PC-9 (cell line): ENCODE measurements at regions not wholly inside any gene's neighbourhood (a gene's known extent, or its start where the extent isn't known, plus 50 kb on each side); places are given as distances from the start of the nearest gene placed in this dataset.

Experiments
- EZH2 ChIP-seq: fragments of 200-600 bp; sonication (generic); IDR thresholded peaks from 2 replicates; pipeline ENCODE4 v1.8.0; 2017; ENCODE audit warnings: antibody characterized with exemption, low read depth
- TF ChIP-seq, protein P1 (sequence below): fragments of 200-600 bp; sonication (generic); conservative IDR thresholded peaks from 2 replicates; pipeline ENCODE4 v1.6.1; 2017; ENCODE audit warnings: mixed run types, antibody characterized with exemption, mild to moderate bottlenecking, moderate library complexity

- TF ChIP-seq, protein P1, sequence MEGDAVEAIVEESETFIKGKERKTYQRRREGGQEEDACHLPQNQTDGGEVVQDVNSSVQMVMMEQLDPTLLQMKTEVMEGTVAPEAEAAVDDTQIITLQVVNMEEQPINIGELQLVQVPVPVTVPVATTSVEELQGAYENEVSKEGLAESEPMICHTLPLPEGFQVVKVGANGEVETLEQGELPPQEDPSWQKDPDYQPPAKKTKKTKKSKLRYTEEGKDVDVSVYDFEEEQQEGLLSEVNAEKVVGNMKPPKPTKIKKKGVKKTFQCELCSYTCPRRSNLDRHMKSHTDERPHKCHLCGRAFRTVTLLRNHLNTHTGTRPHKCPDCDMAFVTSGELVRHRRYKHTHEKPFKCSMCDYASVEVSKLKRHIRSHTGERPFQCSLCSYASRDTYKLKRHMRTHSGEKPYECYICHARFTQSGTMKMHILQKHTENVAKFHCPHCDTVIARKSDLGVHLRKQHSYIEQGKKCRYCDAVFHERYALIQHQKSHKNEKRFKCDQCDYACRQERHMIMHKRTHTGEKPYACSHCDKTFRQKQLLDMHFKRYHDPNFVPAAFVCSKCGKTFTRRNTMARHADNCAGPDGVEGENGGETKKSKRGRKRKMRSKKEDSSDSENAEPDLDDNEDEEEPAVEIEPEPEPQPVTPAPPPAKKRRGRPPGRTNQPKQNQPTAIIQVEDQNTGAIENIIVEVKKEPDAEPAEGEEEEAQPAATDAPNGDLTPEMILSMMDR, result no peak
- TF ChIP-seq EZH2, result no peak
These were observed 224.6 kb downstream of the PLK2 start for GRCh38 chr5:58235299-58235698.
